CD14-positive monocyte (primary cell): ENCODE measurements at regions not wholly inside any gene's neighbourhood (a gene's known extent, or its start where the extent isn't known, plus 50 kb on each side); places are given as distances from the start of the nearest gene placed in this dataset.

Experiments
- DNase-seq, 3 donors: peaks; one replicate each; pipeline ENCODE4 v3.0.0-alpha.2; 2011 to 2022
- H2AFZ ChIP-seq: 2 replicates; pipeline ENCODE4 v1.6.0; 2012; ENCODE audit warnings: mild to moderate bottlenecking, low read depth, low read length, inconsistent platforms; ENCODE audit not compliant: insufficient read depth, poor library complexity, severe bottlenecking
- H3K27ac ChIP-seq, 2 donors: 1 replicate in 1 of 2; 2 replicates in 1 of 2; pipeline ENCODE4 v1.5.1; 2012 to 2013; ENCODE audit warnings: low read length in 2 of 2, control low read depth in 1 of 2, inconsistent platforms in 1 of 2, low read depth in 1 of 2, mild to moderate bottlenecking in 1 of 2
- H3K27me3 ChIP-seq, 2 donors: one replicate each; pipeline versions ENCODE4 v1.6.0 to v1.6.1; 2011 to 2013; ENCODE audit warnings: low read length in 2 of 2; ENCODE audit not compliant: control insufficient read depth in 2 of 2, insufficient read depth in 2 of 2
- H3K36me3 ChIP-seq, 2 donors: replicated peaks in 1 of 2; 1 replicate in 1 of 2; 2 replicates in 1 of 2; pipeline versions ENCODE4 v1.5.1 to v1.6.1; 2012 to 2013; ENCODE audit warnings: low read length in 2 of 2, control low read depth in 1 of 2, inconsistent platforms in 1 of 2, mild to moderate bottlenecking in 1 of 2; ENCODE audit not compliant: insufficient read depth in 2 of 2, control insufficient read depth in 1 of 2
- H3K4me1 ChIP-seq, 2 donors: 1 replicate in 1 of 2; 2 replicates in 1 of 2; pipeline versions ENCODE4 v1.5.1 to v1.6.1; 2012 to 2013; ENCODE audit warnings: low read length in 2 of 2, control low read depth in 1 of 2, inconsistent platforms in 1 of 2, mild to moderate bottlenecking in 1 of 2, moderate library complexity in 1 of 2; ENCODE audit not compliant: insufficient read depth in 2 of 2, control insufficient read depth in 1 of 2
- H3K4me2 ChIP-seq: replicated peaks from 2 replicates; pipeline ENCODE3; 2012; ENCODE audit warnings: low read length, moderate library complexity, mild to moderate bottlenecking; ENCODE audit not compliant: poor library complexity, severe bottlenecking; ENCODE audit errors: extremely low read depth
- H3K4me3 ChIP-seq, 3 experiments: fragments of 200-600 bp in 1 of 3; sonication (generic) in 1 of 3; replicated peaks in 1 of 3; 1 replicate in 2 of 3; 2 replicates in 1 of 3; pipeline ENCODE4 v1.5.1; 2011 to 2013; ENCODE audit warnings: low read length in 3 of 3, mild to moderate bottlenecking in 3 of 3, control low read depth in 2 of 3, low read depth in 2 of 3, inconsistent platforms in 1 of 3, moderate library complexity in 1 of 3
- H3K79me2 ChIP-seq: 2 replicates; pipeline ENCODE4 v1.6.0; 2012; ENCODE audit warnings: mild to moderate bottlenecking, control low read depth, inconsistent platforms, low read length, moderate library complexity; ENCODE audit not compliant: insufficient read depth
- H3K9ac ChIP-seq: 2 replicates; pipeline ENCODE4 v1.6.0; 2017; ENCODE audit warnings: low read length, mild to moderate bottlenecking; ENCODE audit not compliant: insufficient read depth, poor library complexity, severe bottlenecking
- H3K9me3 ChIP-seq, 2 donors: replicated peaks in 1 of 2; 1 replicate in 1 of 2; 2 replicates in 1 of 2; pipeline versions ENCODE4 v1.5.1 to v1.6.1; 2012 to 2013; ENCODE audit warnings: low read length in 2 of 2, control low read depth in 1 of 2; ENCODE audit not compliant: control insufficient read depth in 1 of 2, insufficient read depth in 1 of 2
- H4K20me1 ChIP-seq: 2 replicates; pipeline ENCODE4 v1.6.0; 2012; ENCODE audit warnings: mild to moderate bottlenecking, low read length, control low read depth, moderate library complexity; ENCODE audit not compliant: insufficient read depth
- H3K27ac Mint-ChIP-seq, 7 donors: one replicate each; pipeline ENCODE4 v1.8.0; 2020; ENCODE audit warnings: mild to moderate bottlenecking in 7 of 7, mixed read lengths in 7 of 7, moderate library complexity in 6 of 7, inconsistent platforms in 2 of 7
- H3K27me3 Mint-ChIP-seq, 3 donors: one replicate each; pipeline ENCODE4 v1.8.0; 2021 to 2022; ENCODE audit warnings: low read depth in 3 of 3, mild to moderate bottlenecking in 3 of 3, mixed read lengths in 3 of 3, moderate library complexity in 3 of 3, inconsistent platforms in 1 of 3
- H3K36me3 Mint-ChIP-seq, 2 donors: one replicate each; pipeline ENCODE4 v1.8.0; 2020; ENCODE audit warnings: mixed read lengths in 2 of 2, inconsistent platforms in 1 of 2, mild to moderate bottlenecking in 1 of 2
- H3K4me1 Mint-ChIP-seq: one replicate; pipeline ENCODE4 v1.8.0; 2020; ENCODE audit warnings: mild to moderate bottlenecking, mixed read lengths
- H3K4me3 Mint-ChIP-seq, 2 donors: one replicate each; pipeline ENCODE4 v1.8.0; 2020; ENCODE audit warnings: mild to moderate bottlenecking in 2 of 2, mixed read lengths in 2 of 2, moderate library complexity in 1 of 2
- H3K9me3 Mint-ChIP-seq, 7 donors: one replicate each; pipeline ENCODE4 v1.8.0; 2020 to 2022; ENCODE audit warnings: mixed read lengths in 7 of 7, mild to moderate bottlenecking in 6 of 7, moderate library complexity in 6 of 7, inconsistent platforms in 2 of 7
- WGBS: methylation state at CpG from one replicate; pipeline ENCODE4 v1.1.5; 2013; ENCODE audit warnings: missing lambda C conversion rate; ENCODE audit not compliant: insufficient coverage; 5-methylcytosine and 5-hydroxymethylcytosine counted together
- intact Hi-C, 2 donors: fragments of 100-400 bp; cut with micrococcal nuclease; formaldehyde crosslinking; loops; one replicate each; pipeline versions ENCODE4 v1.15.0 to v1.15.1; 2023
- TF ChIP-seq, protein P1 (sequence below): fragments of 200-600 bp; IDR thresholded peaks from one replicate; pipeline ENCODE4 v1.8.0; 2022; ENCODE audit warnings: antibody characterized with exemption, mild to moderate bottlenecking

DNA sequence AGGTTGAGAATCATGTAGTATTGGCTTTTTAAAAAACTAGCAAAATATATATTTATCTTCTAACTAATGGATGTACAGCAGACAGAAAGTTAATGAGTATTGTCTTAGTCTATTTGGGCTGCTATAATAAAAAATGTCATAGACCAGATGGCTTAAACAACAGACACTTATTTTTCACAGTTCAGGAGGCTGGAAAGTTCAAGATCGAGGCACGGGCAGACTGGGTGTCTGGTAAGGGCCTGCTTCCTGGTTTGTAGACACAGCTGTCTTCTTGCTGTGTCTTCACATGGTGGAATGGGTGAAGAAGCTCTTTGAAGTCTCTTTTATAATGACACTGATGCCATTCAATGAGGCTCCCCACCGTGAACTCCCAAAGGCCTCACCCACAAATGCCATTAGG, 70.1 kb upstream of the KRR1 start:
- Histone ChIP-seq H2AFZ (no peak overlapping the region), H3K27me3 (no peaks in the 10 kb centered on the region), H4K20me1 (no peaks in the 10 kb centered on the region), H3K27ac (no peak overlapping the region), H3K9me3 (no peaks in the 10 kb centered on the region), H3K36me3 (no peaks in the 10 kb centered on the region), H3K9ac (no peak overlapping the region), H3K79me2 (no peaks in the 10 kb centered on the region), H3K4me2 (no peak overlapping the region), H3K4me1 (no peaks in the 10 kb centered on the region), H3K4me3 (no peak overlapping the region)
- DNase-seq = no peak
- Mint-ChIP-seq H3K36me3 (no peaks in the 10 kb centered on the region), H3K27me3 (peaks cover 0 to 2% (median 0%) of the 10 kb centered on the region in 3 donors), H3K27ac (no peak overlapping the region), H3K4me1 (no peaks in the 10 kb centered on the region), H3K9me3 (peaks cover 0 to 4% (median 0%) of the 10 kb centered on the region in 7 donors), H3K4me3 (no peak overlapping the region)
- TF ChIP-seq, protein P1, sequence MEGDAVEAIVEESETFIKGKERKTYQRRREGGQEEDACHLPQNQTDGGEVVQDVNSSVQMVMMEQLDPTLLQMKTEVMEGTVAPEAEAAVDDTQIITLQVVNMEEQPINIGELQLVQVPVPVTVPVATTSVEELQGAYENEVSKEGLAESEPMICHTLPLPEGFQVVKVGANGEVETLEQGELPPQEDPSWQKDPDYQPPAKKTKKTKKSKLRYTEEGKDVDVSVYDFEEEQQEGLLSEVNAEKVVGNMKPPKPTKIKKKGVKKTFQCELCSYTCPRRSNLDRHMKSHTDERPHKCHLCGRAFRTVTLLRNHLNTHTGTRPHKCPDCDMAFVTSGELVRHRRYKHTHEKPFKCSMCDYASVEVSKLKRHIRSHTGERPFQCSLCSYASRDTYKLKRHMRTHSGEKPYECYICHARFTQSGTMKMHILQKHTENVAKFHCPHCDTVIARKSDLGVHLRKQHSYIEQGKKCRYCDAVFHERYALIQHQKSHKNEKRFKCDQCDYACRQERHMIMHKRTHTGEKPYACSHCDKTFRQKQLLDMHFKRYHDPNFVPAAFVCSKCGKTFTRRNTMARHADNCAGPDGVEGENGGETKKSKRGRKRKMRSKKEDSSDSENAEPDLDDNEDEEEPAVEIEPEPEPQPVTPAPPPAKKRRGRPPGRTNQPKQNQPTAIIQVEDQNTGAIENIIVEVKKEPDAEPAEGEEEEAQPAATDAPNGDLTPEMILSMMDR = no peak
- intact Hi-C loops = no loop called here
- WGBS = 92% methylated on average over 2 of the region's 3 CpGs

GRCh38 chr12:75579552-75579951, 68.1 kb upstream of the KRR1 start:
- no CpG with 5 or more reads among the region's 3 CpGs for WGBS
- H4K20me1 ChIP-seq = no peaks in the 10 kb centered on the region
- H3K27me3 ChIP-seq = no peaks in the 10 kb centered on the region
- Mint-ChIP-seq H3K4me3 (no peak overlapping the region), H3K9me3 (peaks cover 0 to 2% (median 0%) of the 10 kb centered on the region in 7 donors), H3K27me3 (peaks cover 0 to 2% (median 0%) of the 10 kb centered on the region in 3 donors), H3K27ac (no peak overlapping the region), H3K36me3 (no peaks in the 10 kb centered on the region), H3K4me1 (no peaks in the 10 kb centered on the region)
- H3K79me2 ChIP-seq = no peaks in the 10 kb centered on the region
- no peaks in the 10 kb centered on the region for H3K36me3 ChIP-seq
- H2AFZ ChIP-seq = no peak overlapping the region
- no peak overlapping the region for H3K4me2 ChIP-seq
- H3K4me3 ChIP-seq = no peak overlapping the region
- H3K9me3 ChIP-seq = no peaks in the 10 kb centered on the region
- H3K4me1 ChIP-seq = no peaks in the 10 kb centered on the region
- H3K9ac ChIP-seq = no peak overlapping the region
- DNase-seq = no peak
- intact Hi-C loops = no loop called here
- no peak overlapping the region for H3K27ac ChIP-seq
- TF ChIP-seq, protein P1 = no peak
